SIG-M5 (cell line): ENCODE measurements at regions not wholly inside any gene's neighbourhood (a gene's known extent, or its start where the extent isn't known, plus 50 kb on each side); places are given as distances from the start of the nearest gene placed in this dataset.

Source experiments
- DNase-seq: peaks from one replicate; lab custom pipeline; 2025; lab: John Stamatoyannopoulos, UW

DNA sequence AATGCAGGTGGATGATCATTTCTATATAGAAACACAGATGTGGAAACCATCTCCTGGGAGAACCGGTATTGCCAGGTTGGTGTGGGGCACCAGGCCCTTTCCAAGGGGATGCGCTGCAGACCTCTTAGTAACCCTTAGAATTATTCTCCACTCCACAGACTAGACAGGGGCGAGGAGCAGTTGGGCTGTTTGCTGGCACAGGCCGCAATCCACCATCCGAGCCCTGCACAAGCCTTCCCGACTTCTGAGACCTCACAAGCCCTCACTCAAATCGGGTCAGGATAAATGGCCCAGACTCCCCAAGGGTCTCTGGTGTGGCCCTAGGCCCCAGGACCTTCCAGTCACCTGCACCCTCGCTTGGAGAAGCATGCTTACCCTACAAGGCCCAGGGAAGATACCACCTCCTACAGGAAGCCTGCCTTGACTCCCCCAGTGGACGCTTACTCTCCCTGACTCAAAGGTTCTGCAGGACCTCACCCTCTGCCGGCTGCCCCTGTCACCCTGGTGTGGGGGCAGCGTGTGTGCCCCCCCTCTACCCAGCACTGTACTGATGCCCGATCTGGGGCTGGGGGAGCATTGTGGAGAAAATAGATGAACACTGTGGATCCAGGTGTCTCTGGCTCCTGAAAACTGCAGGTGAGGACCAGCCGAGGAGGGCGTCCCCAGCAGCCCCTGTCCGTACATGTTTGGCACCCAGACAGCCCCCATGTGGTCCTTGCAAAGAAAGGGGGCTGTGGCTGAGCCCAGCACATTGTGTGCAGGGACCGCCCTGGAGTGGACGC is 49.8 kb upstream of the ACSF3 start:
- no peak for DNase-seq
